GM10266 (cell line): ENCODE measurements at regions not wholly inside any gene's neighbourhood (a gene's known extent, or its start where the extent isn't known, plus 50 kb on each side); places are given as distances from the start of the nearest gene placed in this dataset.
A peak's percentile ranks its signal among the peaks of the same experiment; 100 is the strongest.

Experiments used
- DNase-seq: peaks from one replicate; pipeline ENCODE4 v3.0.0; 2012; ENCODE audit errors: extremely low spot score
- CTCF ChIP-seq: IDR thresholded peaks from 2 replicates; pipeline ENCODE4 v1.5.1; 2012; ENCODE audit warnings: mild to moderate bottlenecking, low read depth; ENCODE audit not compliant: control insufficient read depth, insufficient read depth; ENCODE audit errors: missing control alignments

- no peak for DNase-seq
- TF ChIP-seq CTCF, result no peak
Measured at GRCh38 chr3:6120786-6121185, 740.1 kb upstream of the GRM7 start.

- no peak for DNase-seq
- TF ChIP-seq CTCF, result no peak
Measured at GRCh38 chr3:6124875-6125274, 736.0 kb upstream of the GRM7 start.

GRCh38 chr3:6125520-6125919 lies 735.4 kb upstream of the GRM7 start:
- DNase-seq, result no peak
- TF ChIP-seq CTCF, result no peak

GRCh38 chr3:6132684-6133432 lies 728.1 kb upstream of the GRM7 start:
- no peak for TF ChIP-seq CTCF
- peak; percentile 8 for DNase-seq

- DNase-seq, result no peak
- no peak for TF ChIP-seq CTCF
Measured at GRCh38 chr3:6142707-6143106, 718.2 kb upstream of the GRM7 start.

- DNase-seq, result no peak
- TF ChIP-seq CTCF, result no peak
Measured at GRCh38 chr3:6147883-6148282, 713.0 kb upstream of the GRM7 start.

GRCh38 chr3:6155650-6156338 lies 705.1 kb upstream of the GRM7 start:
- no peak for DNase-seq
- no peak for TF ChIP-seq CTCF
